ENCODE measurements at regions not wholly inside any gene's neighbourhood (a gene's known extent, or its start where the extent isn't known, plus 50 kb on each side); places are given as distances from the start of the nearest gene placed in this dataset.
A peak's percentile ranks its signal among the peaks of the same experiment; 100 is the strongest.
"Not testable (repeated sequence)": the region's sequence is repeated elsewhere in the genome, so short reads cannot be mapped to it uniquely, and the experiment has no call there.

GRCh38 chr3:94398036-94398435 lies 335.2 kb downstream of the NSUN3 start:
- no peak for DNase-seq (ENCODE audit: low read depth, low spot score)
- H3K27ac ChIP-seq: no peak overlapping the region

GRCh38 chr3:94401466-94401865 lies 338.6 kb downstream of the NSUN3 start:
- no peak overlapping the region for H3K27ac ChIP-seq
- DNase-seq (ENCODE audit: low read depth, low spot score): no peak

- H3K27ac ChIP-seq: no peak overlapping the region
- no peak for DNase-seq (ENCODE audit: low read depth, low spot score)
These were observed 339.3 kb downstream of the NSUN3 start for GRCh38 chr3:94402126-94402525.

- H3K27ac ChIP-seq: no peak overlapping the region
- DNase-seq (ENCODE audit: low read depth, low spot score): no peak
These were observed 342.6 kb downstream of the NSUN3 start for GRCh38 chr3:94405258-94406035.

GRCh38 chr3:94406595-94406994 lies 343.7 kb downstream of the NSUN3 start:
- H3K27ac ChIP-seq: no peak overlapping the region
- DNase-seq (ENCODE audit: low read depth, low spot score): no peak

- peak overlapping the region; percentile 65 for H3K27ac ChIP-seq
- DNase-seq (ENCODE audit: low read depth, low spot score): not testable (repeated sequence)
These were observed 350.1 kb downstream of the NSUN3 start for GRCh38 chr3:94412936-94413335.

- H3K27ac ChIP-seq: peak overlapping the region; percentile 65
- no peak for DNase-seq (ENCODE audit: low read depth, low spot score)
These were observed 350.7 kb downstream of the NSUN3 start for GRCh38 chr3:94413336-94414108.

GRCh38 chr3:94414418-94414817 lies 351.6 kb downstream of the NSUN3 start:
- DNase-seq (ENCODE audit: low read depth, low spot score): no peak

GRCh38 chr3:94416768-94417167 lies 353.9 kb downstream of the NSUN3 start:
- no peak for DNase-seq (ENCODE audit: low read depth, low spot score)
- H3K27ac ChIP-seq: no peak overlapping the region

More at GRCh38 chr3:94414418-94414817, 351.6 kb downstream of the NSUN3 start:
- peak overlapping the region; percentile 65 for H3K27ac ChIP-seq

GRCh38 chr3:94417963-94418455 lies 355.1 kb downstream of the NSUN3 start:
- DNase-seq (ENCODE audit: low read depth, low spot score): no peak
- no peak overlapping the region for H3K27ac ChIP-seq

- H3K27ac ChIP-seq: no peak overlapping the region
- no peak for DNase-seq (ENCODE audit: low read depth, low spot score)
These were observed 358.1 kb downstream of the NSUN3 start for GRCh38 chr3:94420931-94421330.

GRCh38 chr3:94423578-94423977 lies 360.7 kb downstream of the NSUN3 start:
- no peak for DNase-seq (ENCODE audit: low read depth, low spot score)
- no peak overlapping the region for H3K27ac ChIP-seq

GRCh38 chr3:94429517-94429916 lies 366.7 kb downstream of the NSUN3 start:
- H3K27ac ChIP-seq: no peak overlapping the region
- no peak for DNase-seq (ENCODE audit: low read depth, low spot score)

GRCh38 chr3:94431876-94432570 lies 369.2 kb downstream of the NSUN3 start:
- no peak overlapping the region for H3K27ac ChIP-seq
- no peak for DNase-seq (ENCODE audit: low read depth, low spot score)

GRCh38 chr3:94433811-94434210 lies 370.9 kb downstream of the NSUN3 start:
- DNase-seq (ENCODE audit: low read depth, low spot score): no peak

GRCh38 chr3:94440767-94441493 lies 378.1 kb downstream of the NSUN3 start:
- peak; percentile 26 for DNase-seq (ENCODE audit: low read depth, low spot score)
- H3K27ac ChIP-seq: peak overlapping the region; percentile 27

More at GRCh38 chr3:94433811-94434210, 370.9 kb downstream of the NSUN3 start:
- H3K27ac ChIP-seq: no peak overlapping the region

GRCh38 chr3:94441494-94441847 lies 378.6 kb downstream of the NSUN3 start:
- H3K27ac ChIP-seq: peak overlapping the region; percentile 27
- DNase-seq (ENCODE audit: low read depth, low spot score): no peak

GRCh38 chr3:94453864-94454263 lies 391.0 kb downstream of the NSUN3 start:
- no peak for DNase-seq (ENCODE audit: low read depth, low spot score)
- no peak overlapping the region for H3K27ac ChIP-seq

- no peak overlapping the region for H3K27ac ChIP-seq
- no peak for DNase-seq (ENCODE audit: low read depth, low spot score)
These were observed 396.3 kb downstream of the NSUN3 start for GRCh38 chr3:94459167-94459566.

- no peak for DNase-seq (ENCODE audit: low read depth, low spot score)
- no peak overlapping the region for H3K27ac ChIP-seq
These were observed 398.1 kb downstream of the NSUN3 start for GRCh38 chr3:94460931-94461330.
